Lung (tissue), 11 donors: ENCODE measurements at regions not wholly inside any gene's neighbourhood (a gene's known extent, or its start where the extent isn't known, plus 50 kb on each side); places are given as distances from the start of the nearest gene placed in this dataset.

Source experiments
- ATAC-seq: fragments of 200-7000 bp; cut with Tn5 transposase; one replicate; pipeline ENCODE4 v1.9.1; 2020; ENCODE audit warnings: moderate number of reproducible peaks; ENCODE audit not compliant: insufficient read depth, low FRiP score
- DNase-seq, 3 donors: peaks; one replicate each; pipeline ENCODE4 v3.0.0-alpha.2; 2013 to 2017
- H3K27ac ChIP-seq, 2 donors: one replicate each; pipeline ENCODE4 v1.5.1; 2013; ENCODE audit warnings: mild to moderate bottlenecking in 2 of 2, moderate library complexity in 2 of 2, control low read depth in 1 of 2, inconsistent platforms in 1 of 2, low read depth in 1 of 2, low read length in 1 of 2
- H3K27me3 ChIP-seq, 3 donors: one replicate each; pipeline ENCODE4 v1.5.1; 2013; ENCODE audit warnings: low read length in 2 of 3; ENCODE audit not compliant: control insufficient read depth in 3 of 3, insufficient read depth in 3 of 3
- H3K36me3 ChIP-seq, 4 donors: one replicate each; pipeline ENCODE4 v1.5.1; 2013; ENCODE audit warnings: low read length in 4 of 4, mild to moderate bottlenecking in 1 of 4, moderate library complexity in 1 of 4; ENCODE audit not compliant: control insufficient read depth in 4 of 4, insufficient read depth in 4 of 4
- H3K4me1 ChIP-seq, 5 donors: one replicate each; pipeline ENCODE4 v1.5.1; 2013; ENCODE audit warnings: low read length in 5 of 5, mild to moderate bottlenecking in 2 of 5, moderate library complexity in 1 of 5; ENCODE audit not compliant: control insufficient read depth in 5 of 5, insufficient read depth in 5 of 5
- H3K4me3 ChIP-seq: one replicate; pipeline ENCODE4 v1.5.1; 2013; ENCODE audit warnings: mild to moderate bottlenecking, control low read depth, moderate library complexity
- H3K9ac ChIP-seq, 2 donors: one replicate each; pipeline ENCODE4 v1.5.1; 2013; ENCODE audit warnings: low read length in 2 of 2, control low read depth in 1 of 2; ENCODE audit not compliant: insufficient read depth in 1 of 2
- H3K9me3 ChIP-seq, 4 donors: one replicate each; pipeline ENCODE4 v1.5.1; 2013; ENCODE audit warnings: low read length in 3 of 4, mild to moderate bottlenecking in 1 of 4, moderate library complexity in 1 of 4; ENCODE audit not compliant: control insufficient read depth in 4 of 4, insufficient read depth in 3 of 4
- WGBS, 2 donors: extraction: QIAGEN DNeasy Blood & Tissue Kit; methylation state at CpG; one replicate each; pipeline ENCODE4 v1.1.7; 2013; 5-methylcytosine and 5-hydroxymethylcytosine counted together
- TF ChIP-seq, protein P1 (sequence below): IDR thresholded peaks from 2 replicates; pipeline ENCODE4 v1.5.1; 2012; ENCODE audit warnings: mild to moderate bottlenecking; ENCODE audit errors: control extremely low read depth, extremely low read depth
- donor health status: control.
- donor health status: control.
- donor health status: Bipolar disorder and iron deficiency.
- donor health status: healthy.
- donor health status: DM: yes; HTN: yes; CAD: no.

DNA sequence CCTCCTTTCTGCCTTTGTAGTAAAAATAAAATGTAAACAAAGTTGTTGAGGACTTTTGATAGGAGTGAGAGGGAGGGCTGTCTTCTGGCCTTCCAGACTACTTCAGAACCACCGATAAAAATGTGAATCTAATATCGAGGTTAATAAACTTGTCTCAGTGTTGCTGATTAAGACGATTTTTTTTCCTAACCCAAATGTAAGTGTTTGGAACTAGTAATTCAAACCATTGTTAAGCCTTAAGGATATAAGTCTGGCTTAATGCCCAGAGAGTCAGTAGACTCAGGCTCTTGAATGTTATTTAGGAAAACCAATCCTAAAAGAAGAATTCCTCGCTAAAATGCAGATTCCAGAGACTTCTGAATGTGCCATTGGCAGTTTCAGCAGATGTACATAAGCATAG is 356.9 kb downstream of the SIPA1L2 start:
- 46 to 77% methylated on average over 4 of the region's 4 CpGs for WGBS, 2 donors
- peak overlapping the region in 1 of 2 donors; percentile 12 for H3K9ac ChIP-seq
- DNase-seq (peak in 2 of 3 donors; percentile 65 to 71), ATAC-seq (no peak)
- TF ChIP-seq, protein P1, sequence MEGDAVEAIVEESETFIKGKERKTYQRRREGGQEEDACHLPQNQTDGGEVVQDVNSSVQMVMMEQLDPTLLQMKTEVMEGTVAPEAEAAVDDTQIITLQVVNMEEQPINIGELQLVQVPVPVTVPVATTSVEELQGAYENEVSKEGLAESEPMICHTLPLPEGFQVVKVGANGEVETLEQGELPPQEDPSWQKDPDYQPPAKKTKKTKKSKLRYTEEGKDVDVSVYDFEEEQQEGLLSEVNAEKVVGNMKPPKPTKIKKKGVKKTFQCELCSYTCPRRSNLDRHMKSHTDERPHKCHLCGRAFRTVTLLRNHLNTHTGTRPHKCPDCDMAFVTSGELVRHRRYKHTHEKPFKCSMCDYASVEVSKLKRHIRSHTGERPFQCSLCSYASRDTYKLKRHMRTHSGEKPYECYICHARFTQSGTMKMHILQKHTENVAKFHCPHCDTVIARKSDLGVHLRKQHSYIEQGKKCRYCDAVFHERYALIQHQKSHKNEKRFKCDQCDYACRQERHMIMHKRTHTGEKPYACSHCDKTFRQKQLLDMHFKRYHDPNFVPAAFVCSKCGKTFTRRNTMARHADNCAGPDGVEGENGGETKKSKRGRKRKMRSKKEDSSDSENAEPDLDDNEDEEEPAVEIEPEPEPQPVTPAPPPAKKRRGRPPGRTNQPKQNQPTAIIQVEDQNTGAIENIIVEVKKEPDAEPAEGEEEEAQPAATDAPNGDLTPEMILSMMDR: no peak
- no peaks in the 10 kb centered on the region for H3K27me3 ChIP-seq
- H3K27ac ChIP-seq: no peak overlapping the region
- H3K4me1 ChIP-seq: peaks cover 0 to 26% (median 13%) of the 10 kb centered on the region in 5 donors
- H3K4me3 ChIP-seq: no peak overlapping the region
- no peaks in the 10 kb centered on the region for H3K36me3 ChIP-seq
- peaks cover 0 to 1% (median 0%) of the 10 kb centered on the region in 4 donors for H3K9me3 ChIP-seq

DNA sequence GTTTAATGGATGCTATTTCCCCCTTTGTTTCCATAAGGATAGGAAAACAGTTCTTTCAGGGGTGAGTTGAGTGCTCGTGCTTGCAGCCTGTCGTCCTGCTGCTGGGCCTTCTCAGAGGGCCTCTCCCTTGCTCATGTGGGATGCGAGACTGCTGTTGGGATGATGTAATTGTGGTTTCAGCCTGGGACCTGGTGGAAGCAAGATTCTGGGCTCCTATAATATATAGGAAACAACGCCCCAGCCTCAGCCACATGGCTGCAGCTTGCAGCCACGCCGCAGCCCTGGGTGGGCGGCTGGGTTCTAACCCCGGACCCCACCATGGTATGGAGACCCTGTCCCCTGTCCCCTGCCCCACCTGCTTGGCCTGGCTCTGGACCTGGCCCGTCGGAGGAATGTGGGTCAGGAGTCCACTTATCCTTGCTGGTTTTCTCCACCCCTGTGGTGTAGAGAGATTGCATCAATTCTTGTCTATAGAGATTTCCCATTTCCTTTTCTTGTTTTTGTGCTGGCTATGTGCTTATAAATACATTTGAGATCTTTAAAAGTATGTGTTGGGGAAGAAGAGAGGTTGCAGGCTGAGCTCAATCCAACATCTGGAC is 357.8 kb downstream of the SIPA1L2 start:
- peak in 1 of 3 donors; percentile 14 for DNase-seq
- no peaks in the 10 kb centered on the region for H3K36me3 ChIP-seq
- no peak for ATAC-seq
- H3K4me3 ChIP-seq: no peak overlapping the region
- H3K9ac ChIP-seq: no peak overlapping the region
- peaks cover 0 to 26% (median 13%) of the 10 kb centered on the region in 5 donors for H3K4me1 ChIP-seq
- H3K9me3 ChIP-seq: peaks cover 0 to 1% (median 0%) of the 10 kb centered on the region in 4 donors
- H3K27me3 ChIP-seq: no peaks in the 10 kb centered on the region
- TF ChIP-seq, protein P1: no peak
- H3K27ac ChIP-seq: no peak overlapping the region
- 52 to 73% methylated on average over 10 of the region's 10 CpGs for WGBS, 2 donors

DNA sequence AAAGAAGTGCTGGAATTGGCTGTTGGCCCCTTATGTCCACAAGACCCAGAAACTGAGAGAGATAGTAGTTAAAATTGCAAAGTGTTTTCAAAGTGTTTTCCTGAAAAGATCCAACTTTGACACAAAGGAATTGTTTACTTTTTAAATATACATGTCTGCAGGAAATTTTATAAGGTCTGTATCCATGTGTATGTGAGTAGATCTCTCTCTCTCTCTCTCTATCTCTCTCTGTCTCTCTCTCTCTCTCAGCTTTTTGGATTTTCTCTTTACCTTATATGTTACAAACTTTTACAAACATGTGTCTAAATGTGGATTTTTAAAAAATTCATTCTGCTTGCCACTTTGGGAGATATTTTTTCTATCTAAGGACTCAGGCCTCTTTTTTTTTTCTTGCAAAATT is 358.6 kb downstream of the SIPA1L2 start:
- Histone ChIP-seq H3K36me3 (no peaks in the 10 kb centered on the region), H3K27me3 (no peaks in the 10 kb centered on the region), H3K27ac (no peak overlapping the region), H3K9ac (no peak overlapping the region), H3K9me3 (peaks cover 0 to 1% (median 0%) of the 10 kb centered on the region in 4 donors), H3K4me3 (no peak overlapping the region), H3K4me1 (peaks cover 0 to 26% (median 13%) of the 10 kb centered on the region in 5 donors)
- DNase-seq (peak in 1 of 3 donors; percentile 32), ATAC-seq (no peak)
- TF ChIP-seq, protein P1: no peak

DNA sequence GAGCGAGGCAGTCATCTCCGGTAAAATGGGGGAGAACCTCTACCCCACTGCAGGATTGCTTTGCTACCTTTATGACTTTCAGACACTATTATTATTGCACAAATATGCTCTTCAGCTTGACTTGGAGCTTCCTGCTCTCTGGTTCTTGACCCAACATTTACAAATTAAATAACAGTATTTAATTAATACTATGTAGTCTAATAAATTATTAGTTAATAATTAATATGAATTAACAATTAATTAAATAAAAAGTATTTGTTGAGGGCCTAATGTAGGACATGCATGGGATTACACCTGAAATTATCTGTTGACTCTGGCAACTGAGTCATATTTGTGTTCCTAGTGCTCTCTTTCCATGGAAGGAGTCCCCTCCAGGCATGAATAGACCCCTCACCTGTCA is 359.9 kb downstream of the SIPA1L2 start:
- DNase-seq: no peak
- 89 to 96% methylated on average over 2 of the region's 2 CpGs for WGBS, 2 donors
- no peaks in the 10 kb centered on the region for H3K36me3 ChIP-seq

More for the DNA sequence above, 359.9 kb downstream of the SIPA1L2 start:
- Histone ChIP-seq H3K4me1 (peaks cover 0 to 26% (median 13%) of the 10 kb centered on the region in 5 donors), H3K9ac (no peak overlapping the region), H3K9me3 (peaks cover 0 to 1% (median 0%) of the 10 kb centered on the region in 4 donors), H3K4me3 (no peak overlapping the region), H3K27ac (no peak overlapping the region), H3K27me3 (no peaks in the 10 kb centered on the region)
- no peak for ATAC-seq
- TF ChIP-seq, protein P1: no peak
